H1 (cell line): ENCODE measurements at regions not wholly inside any gene's neighbourhood (a gene's known extent, or its start where the extent isn't known, plus 50 kb on each side); places are given as distances from the start of the nearest gene placed in this dataset.

ENCODE experiments used
- ATF2 ChIP-seq: IDR thresholded peaks from 2 replicates; pipeline ENCODE4 v1.6.1; 2012; ENCODE audit warnings: low read length, inconsistent platforms
- E2F6 ChIP-seq: IDR thresholded peaks from 2 replicates; pipeline ENCODE4 v1.6.1; 2012; ENCODE audit warnings: inconsistent platforms
- KDM4A ChIP-seq: IDR thresholded peaks from one replicate; pipeline ENCODE4 v1.7.1; 2012; ENCODE audit warnings: low read depth, mild to moderate bottlenecking, moderate library complexity, low read length, inconsistent platforms; ENCODE audit not compliant: severe bottlenecking
- SP4 ChIP-seq: IDR thresholded peaks from 2 replicates; pipeline ENCODE4 v1.6.1; 2012; ENCODE audit warnings: low read length, inconsistent platforms
- SUZ12 ChIP-seq: fragments of 200-600 bp; sonication (generic); IDR thresholded peaks from 2 replicates; pipeline ENCODE4 v1.6.1; 2012; ENCODE audit warnings: mild to moderate bottlenecking, inconsistent platforms, low read length, moderate library complexity, mixed read lengths

GRCh38 chr1:112054510-112054909 lies 65.0 kb upstream of the KCND3 start (continued):
- no peak for TF ChIP-seq ATF2
- TF ChIP-seq KDM4A: no peak
- no peak for TF ChIP-seq E2F6
- no peak for TF ChIP-seq SUZ12
- TF ChIP-seq SP4: no peak
